Body of pancreas (tissue), 4 donors: ENCODE measurements at regions not wholly inside any gene's neighbourhood (a gene's known extent, or its start where the extent isn't known, plus 50 kb on each side); places are given as distances from the start of the nearest gene placed in this dataset.

Source experiments
- POLR2A ChIP-seq, 3 donors: fragments of 450-650 bp; IDR thresholded peaks; one replicate each; pipeline ENCODE4 v1.6.1; 2016; ENCODE audit warnings: antibody characterized with exemption in 3 of 3, mild to moderate bottlenecking in 2 of 3
- TF ChIP-seq, protein P1 (sequence below), 7 experiments: fragments of 450-650 bp in 4 of 7; fragments of 200-600 bp in 3 of 7; sonication (generic) in 3 of 7; IDR thresholded peaks; one replicate each; pipeline ENCODE4 v1.5.1; 2016 to 2019; ENCODE audit warnings: antibody characterized with exemption in 7 of 7

DNA sequence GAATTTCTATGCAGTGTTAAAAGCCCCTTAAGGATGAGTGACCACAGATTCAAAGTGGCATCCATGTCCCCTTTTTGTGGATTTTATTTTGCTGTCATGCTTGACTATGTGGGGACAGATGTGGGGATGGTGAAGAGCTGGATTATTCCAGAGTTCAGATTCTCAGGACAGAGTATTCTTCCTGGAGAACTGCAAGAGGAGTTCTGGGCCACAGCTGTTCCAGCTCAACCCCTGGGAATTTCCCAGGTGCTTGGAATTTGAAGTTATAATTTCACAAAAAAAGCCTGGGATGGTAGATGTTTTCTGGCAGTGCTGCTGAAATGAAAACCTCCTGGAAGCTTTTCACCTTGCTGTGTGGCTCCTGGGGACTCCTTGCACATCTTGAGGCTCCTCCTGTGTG is 671.8 kb upstream of the MARCKS start:
- TF ChIP-seq, protein P1, sequence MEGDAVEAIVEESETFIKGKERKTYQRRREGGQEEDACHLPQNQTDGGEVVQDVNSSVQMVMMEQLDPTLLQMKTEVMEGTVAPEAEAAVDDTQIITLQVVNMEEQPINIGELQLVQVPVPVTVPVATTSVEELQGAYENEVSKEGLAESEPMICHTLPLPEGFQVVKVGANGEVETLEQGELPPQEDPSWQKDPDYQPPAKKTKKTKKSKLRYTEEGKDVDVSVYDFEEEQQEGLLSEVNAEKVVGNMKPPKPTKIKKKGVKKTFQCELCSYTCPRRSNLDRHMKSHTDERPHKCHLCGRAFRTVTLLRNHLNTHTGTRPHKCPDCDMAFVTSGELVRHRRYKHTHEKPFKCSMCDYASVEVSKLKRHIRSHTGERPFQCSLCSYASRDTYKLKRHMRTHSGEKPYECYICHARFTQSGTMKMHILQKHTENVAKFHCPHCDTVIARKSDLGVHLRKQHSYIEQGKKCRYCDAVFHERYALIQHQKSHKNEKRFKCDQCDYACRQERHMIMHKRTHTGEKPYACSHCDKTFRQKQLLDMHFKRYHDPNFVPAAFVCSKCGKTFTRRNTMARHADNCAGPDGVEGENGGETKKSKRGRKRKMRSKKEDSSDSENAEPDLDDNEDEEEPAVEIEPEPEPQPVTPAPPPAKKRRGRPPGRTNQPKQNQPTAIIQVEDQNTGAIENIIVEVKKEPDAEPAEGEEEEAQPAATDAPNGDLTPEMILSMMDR (IDR thresholded peaks at IDR 0.05): no peak
- TF ChIP-seq POLR2A (IDR thresholded peaks at IDR 0.05): no peak
